HPDE6-E6E7 (cell line): ENCODE measurements at regions not wholly inside any gene's neighbourhood (a gene's known extent, or its start where the extent isn't known, plus 50 kb on each side); places are given as distances from the start of the nearest gene placed in this dataset.
A peak's percentile ranks its signal among the peaks of the same experiment; 100 is the strongest.

ENCODE experiments used
- DNase-seq: peaks from one replicate; pipeline ENCODE4 v3.0.0; 2011; ENCODE audit warnings: missing footprints; ENCODE audit errors: extremely low spot score

GRCh38 chr15:95550702-95551101 is 779.8 kb upstream of the NR2F2 start:
- no peak for DNase-seq

DNA sequence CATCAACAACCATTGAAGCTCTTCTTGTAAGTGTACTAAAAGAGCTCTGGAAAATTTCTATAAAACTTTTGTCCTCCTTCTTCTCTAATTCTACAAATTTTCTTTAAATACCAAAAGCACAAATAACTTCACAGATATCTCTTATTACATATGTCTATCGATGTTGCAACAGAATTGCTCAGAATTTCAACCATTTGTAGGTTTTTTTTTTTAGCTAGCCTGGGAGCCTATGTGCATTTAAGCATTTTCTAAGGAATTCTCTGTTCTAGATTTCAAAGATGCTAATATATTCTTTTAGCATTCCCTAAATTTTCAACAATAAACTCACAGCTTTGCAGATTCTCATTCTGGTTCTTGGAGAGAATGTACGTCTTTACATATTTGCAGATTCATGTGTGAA is 774.3 kb upstream of the NR2F2 start:
- DNase-seq, result no peak

GRCh38 chr15:95556866-95557225 is 773.7 kb upstream of the NR2F2 start:
- DNase-seq, result no peak

DNA sequence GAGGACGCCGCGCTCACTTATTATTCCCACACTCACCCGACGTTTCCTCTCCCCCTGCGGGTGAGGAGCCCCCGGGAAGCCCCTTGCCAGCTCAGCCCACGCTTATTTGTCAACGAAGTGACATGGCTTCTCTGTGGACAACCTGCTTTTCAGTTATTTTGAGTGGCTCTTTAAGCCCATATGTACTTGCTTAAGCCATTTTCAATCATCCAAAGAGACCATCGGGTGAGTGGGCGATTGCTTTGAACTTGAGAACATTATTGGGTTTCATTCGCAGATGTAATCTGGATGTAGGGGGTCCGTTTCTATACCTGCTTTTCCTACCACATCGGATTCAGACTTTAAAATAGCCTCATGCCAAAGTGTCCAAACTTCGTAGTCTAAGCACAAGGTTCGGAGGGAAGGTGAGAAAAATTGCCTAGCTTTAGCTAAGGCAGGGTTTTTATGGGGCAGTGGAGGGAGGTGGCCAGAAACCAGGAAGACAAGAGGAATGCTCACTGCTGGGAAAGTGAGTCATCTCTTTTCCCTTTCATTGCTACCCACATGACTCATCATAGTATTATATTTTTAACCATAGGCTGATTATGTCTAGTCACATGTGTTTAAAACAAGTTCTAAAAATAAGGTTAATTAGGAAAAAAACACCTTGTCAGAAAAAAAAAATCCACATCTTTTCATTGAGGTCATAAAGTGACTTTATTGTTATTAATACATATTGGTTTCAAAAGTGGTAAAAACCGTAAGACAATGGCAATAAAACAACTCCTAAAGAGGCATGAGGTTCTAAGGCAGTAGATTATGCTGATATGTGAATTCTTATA is 773.1 kb upstream of the NR2F2 start:
- peak; percentile 79 for DNase-seq

GRCh38 chr15:95558131-95558530 is 772.4 kb upstream of the NR2F2 start:
- peak; percentile 6 for DNase-seq

DNA sequence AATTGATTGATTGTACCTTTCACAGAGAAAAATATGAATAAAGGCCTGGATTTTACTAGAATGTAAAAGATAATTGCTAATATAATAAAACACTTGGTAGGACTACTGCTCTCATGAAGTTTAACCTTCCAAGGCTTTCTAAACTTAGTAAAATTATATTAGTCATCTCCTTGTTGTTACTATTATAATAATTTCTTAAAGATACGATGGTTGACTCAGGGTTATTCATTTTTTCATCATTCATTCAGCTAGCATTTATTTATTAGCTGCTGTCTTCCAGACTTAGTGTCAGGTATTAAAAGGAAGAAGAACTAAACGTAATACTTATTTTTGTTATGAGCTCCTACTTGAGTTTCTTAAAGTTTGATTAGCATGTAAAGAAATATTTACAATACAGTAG is 771.6 kb upstream of the NR2F2 start:
- DNase-seq, result no peak

GRCh38 chr15:95559875-95560394 is 770.6 kb upstream of the NR2F2 start:
- peak; percentile 64 for DNase-seq

GRCh38 chr15:95561463-95561862 is 769.0 kb upstream of the NR2F2 start:
- no peak for DNase-seq

- DNase-seq, result no peak
Observed at GRCh38 chr15:95563634-95564033, 766.9 kb upstream of the NR2F2 start.

- no peak for DNase-seq
Observed at GRCh38 chr15:95565016-95565600, 765.4 kb upstream of the NR2F2 start.

GRCh38 chr15:95565690-95566089 is 764.8 kb upstream of the NR2F2 start:
- no peak for DNase-seq

DNA sequence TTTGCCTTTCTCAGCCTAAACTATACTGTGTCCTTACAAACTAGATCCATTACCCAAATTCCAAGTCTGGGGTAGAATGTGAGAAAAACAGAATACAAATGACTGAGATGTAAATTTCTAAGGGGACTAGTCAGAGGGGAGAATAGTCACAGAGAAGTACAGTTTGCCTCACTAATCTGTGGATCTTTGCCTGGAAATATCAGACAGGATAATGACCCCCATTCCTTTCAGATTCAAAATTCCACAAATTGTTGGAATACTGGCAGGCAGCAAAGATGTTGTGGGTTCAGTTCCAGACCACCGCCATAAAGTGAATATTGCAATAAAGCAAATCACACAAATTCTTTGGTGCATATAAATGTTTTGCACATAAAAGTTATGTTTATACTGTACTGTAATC is 762.8 kb upstream of the NR2F2 start:
- DNase-seq, result no peak

DNA sequence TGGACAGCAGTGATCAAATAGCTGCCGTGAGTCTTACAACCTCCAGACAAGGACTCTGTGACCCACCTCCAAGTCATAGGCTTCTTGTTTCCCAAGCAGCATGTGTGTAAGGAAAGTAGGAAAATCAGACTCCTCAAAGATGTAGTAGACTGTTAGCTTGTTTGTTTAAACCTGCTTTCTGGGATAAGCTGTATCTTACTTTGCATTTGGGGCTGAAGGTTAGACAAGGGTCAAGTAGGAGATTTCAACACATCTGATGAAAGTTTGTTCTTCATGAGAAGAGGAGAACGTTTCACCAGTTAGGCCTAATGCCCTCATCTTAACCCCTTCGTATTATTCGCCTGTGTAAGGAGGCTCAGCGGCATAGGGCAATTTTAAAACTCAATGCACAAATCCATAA is 756.4 kb upstream of the NR2F2 start:
- DNase-seq, result no peak

DNA sequence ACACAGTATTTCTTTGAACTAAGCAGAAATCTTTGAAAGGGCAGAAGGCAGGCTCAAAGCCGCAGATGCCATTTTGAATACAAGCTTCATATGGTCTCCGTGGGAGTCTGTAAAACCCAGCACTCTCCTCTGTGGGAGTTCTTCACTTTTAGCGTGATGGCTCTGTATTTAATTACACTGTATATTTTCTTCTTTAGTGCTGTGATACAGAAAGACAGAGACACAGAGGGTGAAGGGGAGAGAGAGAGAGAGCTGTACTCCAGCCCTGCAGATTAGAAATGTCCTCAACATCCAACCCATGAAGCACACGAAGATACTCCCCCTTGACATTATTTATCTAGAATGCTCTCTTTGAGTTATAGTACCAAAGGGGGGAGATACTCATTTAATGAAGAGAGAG is 752.6 kb upstream of the NR2F2 start:
- DNase-seq, result no peak

DNA sequence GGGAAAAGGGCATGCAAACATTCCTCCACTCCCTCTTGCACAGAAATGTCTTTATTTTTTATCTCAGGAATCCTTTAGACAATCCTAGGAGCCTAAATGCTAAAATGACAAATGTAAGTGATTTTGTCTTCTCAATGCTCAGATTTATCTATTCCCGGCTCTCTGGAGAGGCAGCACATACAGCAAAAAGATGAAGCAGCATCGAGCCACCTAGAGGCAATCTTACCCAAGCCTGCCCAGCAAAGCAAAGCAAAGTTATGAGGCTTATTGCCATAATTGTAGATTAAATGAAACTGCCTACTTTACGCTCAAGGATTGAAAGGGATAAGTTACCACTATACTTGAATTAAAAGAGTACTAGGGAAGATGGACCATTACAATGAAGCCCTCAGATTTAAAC is 750.4 kb upstream of the NR2F2 start:
- no peak for DNase-seq

GRCh38 chr15:95581595-95581994 is 748.9 kb upstream of the NR2F2 start:
- no peak for DNase-seq

- no peak for DNase-seq
Observed at GRCh38 chr15:95584088-95584487, 746.4 kb upstream of the NR2F2 start.

- DNase-seq, result no peak
Observed at GRCh38 chr15:95588056-95588455, 742.4 kb upstream of the NR2F2 start.

DNA sequence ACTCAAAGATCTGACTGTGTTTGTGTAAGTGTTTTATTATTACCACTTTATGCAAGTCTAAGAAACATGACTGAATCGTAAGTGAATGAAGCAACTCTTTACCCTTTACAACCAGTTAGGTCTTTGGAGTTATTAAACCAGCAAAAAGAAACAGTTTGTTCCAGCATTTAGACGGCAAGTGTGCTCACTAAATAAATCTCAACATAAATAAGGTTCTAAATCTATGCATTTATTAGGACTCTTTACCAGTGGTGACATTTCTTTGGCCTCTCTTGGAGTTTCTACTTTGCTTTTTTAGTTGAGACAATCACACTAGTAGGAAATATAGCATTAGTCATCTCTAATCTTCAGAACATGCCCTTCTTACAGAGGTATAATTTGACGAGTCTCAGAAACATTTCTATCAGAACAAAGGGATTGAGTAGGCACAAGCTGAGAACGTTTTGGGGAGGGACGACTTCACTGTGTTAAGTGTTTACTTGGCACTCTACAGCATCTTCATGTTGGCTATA is 739.9 kb upstream of the NR2F2 start:
- DNase-seq, result no peak

GRCh38 chr15:95591270-95591669 is 739.2 kb upstream of the NR2F2 start:
- DNase-seq, result no peak

GRCh38 chr15:95591886-95592285 is 738.6 kb upstream of the NR2F2 start:
- DNase-seq, result no peak

DNA sequence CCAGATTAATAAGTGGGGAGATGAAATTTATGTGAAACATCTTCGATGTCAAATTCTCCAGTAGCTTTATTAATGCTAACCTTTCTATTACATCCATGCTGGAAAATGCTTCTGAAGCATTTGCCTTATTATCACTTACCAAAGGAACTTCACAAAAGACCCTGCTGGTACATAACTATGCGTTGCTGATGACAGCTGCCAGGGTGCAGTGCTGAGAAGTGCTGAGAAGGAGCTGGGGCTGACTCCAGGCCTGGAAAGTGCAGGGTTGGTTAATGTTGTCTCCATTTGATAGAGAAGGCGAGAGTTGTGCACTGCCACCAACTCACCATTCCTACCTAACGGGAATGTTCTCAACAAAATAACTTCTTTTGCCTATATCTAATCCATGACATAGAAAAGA is 736.0 kb upstream of the NR2F2 start:
- no peak for DNase-seq

GRCh38 chr15:95595759-95596158 is 734.7 kb upstream of the NR2F2 start:
- no peak for DNase-seq
